H9 (cell line): ENCODE measurements at regions not wholly inside any gene's neighbourhood (a gene's known extent, or its start where the extent isn't known, plus 50 kb on each side); places are given as distances from the start of the nearest gene placed in this dataset.

Experiments used
- DNase-seq: peaks from one replicate; pipeline ENCODE4 v3.0.0-alpha.2; 2017
- H2AFZ ChIP-seq: one replicate; pipeline ENCODE4 v1.6.1; 2013; ENCODE audit warnings: mild to moderate bottlenecking, low read length, control low read depth, moderate library complexity
- H2AK5ac ChIP-seq: 2 replicates; pipeline ENCODE4 v1.6.1; 2013; ENCODE audit warnings: low read length, control low read depth, mixed read lengths; ENCODE audit not compliant: insufficient read length
- H2BK120ac ChIP-seq: one replicate; pipeline ENCODE4 v1.6.1; 2013; ENCODE audit warnings: low read depth, mild to moderate bottlenecking, low read length, control low read depth, inconsistent platforms; ENCODE audit not compliant: poor library complexity, severe bottlenecking
- H2BK12ac ChIP-seq: 2 replicates; pipeline ENCODE4 v1.6.1; 2013; ENCODE audit warnings: low read length, control low read depth, mixed read lengths, low read depth; ENCODE audit not compliant: insufficient read length
- H2BK15ac ChIP-seq: 2 replicates; pipeline ENCODE4 v1.6.1; 2013; ENCODE audit warnings: low read depth, low read length, control low read depth
- H2BK20ac ChIP-seq: one replicate; pipeline ENCODE4 v1.6.1; 2013; ENCODE audit warnings: low read depth, mild to moderate bottlenecking, low read length, control low read depth, inconsistent platforms; ENCODE audit not compliant: poor library complexity, severe bottlenecking
- H2BK5ac ChIP-seq: 2 replicates; pipeline ENCODE4 v1.6.1; 2013; ENCODE audit warnings: low read length, control low read depth, mixed read lengths; ENCODE audit not compliant: insufficient read length
- H3K14ac ChIP-seq: 2 replicates; pipeline ENCODE4 v1.6.1; 2013; ENCODE audit warnings: low read length, control low read depth; ENCODE audit not compliant: insufficient read depth
- H3K18ac ChIP-seq: 2 replicates; pipeline ENCODE4 v1.6.1; 2013; ENCODE audit warnings: low read depth, mild to moderate bottlenecking, mixed read lengths, low read length, control low read depth; ENCODE audit not compliant: insufficient read length
- H3K23ac ChIP-seq: 2 replicates; pipeline ENCODE4 v1.6.1; 2013; ENCODE audit warnings: low read length, control low read depth, mixed read lengths, low read depth; ENCODE audit not compliant: insufficient read length
- H3K23me2 ChIP-seq: 2 replicates; pipeline ENCODE4 v1.6.1; 2013; ENCODE audit warnings: low read depth, mild to moderate bottlenecking, mixed read lengths, low read length, control low read depth; ENCODE audit not compliant: insufficient read length, poor library complexity, severe bottlenecking
- H3K27ac ChIP-seq: 2 replicates; pipeline ENCODE4 v1.5.1; 2013; ENCODE audit warnings: low read length, control low read depth, mixed read lengths, low read depth; ENCODE audit not compliant: insufficient read length
- H3K27me3 ChIP-seq: 2 replicates; pipeline ENCODE4 v1.6.1; 2013; ENCODE audit warnings: low read length, control low read depth, inconsistent platforms; ENCODE audit not compliant: insufficient read depth
- H3K4ac ChIP-seq: 2 replicates; pipeline ENCODE4 v1.6.1; 2013; ENCODE audit warnings: low read depth, mild to moderate bottlenecking, control low read depth, inconsistent platforms, low read length, moderate library complexity
- H3K4me1 ChIP-seq: 2 replicates; pipeline ENCODE4 v1.6.1; 2013; ENCODE audit warnings: low read length, control low read depth, inconsistent platforms; ENCODE audit not compliant: insufficient read depth
- H3K4me2 ChIP-seq: 2 replicates; pipeline ENCODE4 v1.6.1; 2013; ENCODE audit warnings: low read length, control low read depth, mixed read lengths; ENCODE audit not compliant: insufficient read length, insufficient read depth
- H3K56ac ChIP-seq: 2 replicates; pipeline ENCODE4 v1.6.1; 2013; ENCODE audit warnings: low read depth, mild to moderate bottlenecking, mixed read lengths, low read length, control low read depth; ENCODE audit not compliant: insufficient read length
- H3K79me1 ChIP-seq: 2 replicates; pipeline ENCODE4 v1.6.1; 2013; ENCODE audit warnings: low read depth, mild to moderate bottlenecking, moderate library complexity, low read length, control low read depth, inconsistent platforms; ENCODE audit not compliant: insufficient read depth, poor library complexity, severe bottlenecking
- H3K79me2 ChIP-seq: 2 replicates; pipeline ENCODE4 v1.6.1; 2013; ENCODE audit warnings: low read length, control low read depth, inconsistent platforms; ENCODE audit not compliant: insufficient read depth
- H3K9ac ChIP-seq: 2 replicates; pipeline ENCODE4 v1.6.1; 2013; ENCODE audit warnings: low read length, control low read depth, mixed read lengths; ENCODE audit not compliant: insufficient read length; ENCODE audit errors: extremely low read depth
- H3K9me3 ChIP-seq: one replicate; pipeline ENCODE4 v1.6.1; 2013; ENCODE audit warnings: low read depth, low read length, inconsistent platforms; ENCODE audit not compliant: control insufficient read depth
- H3T11ph ChIP-seq: one replicate; pipeline ENCODE4 v1.6.1; 2013; ENCODE audit warnings: mild to moderate bottlenecking, low read length, control low read depth, inconsistent platforms
- H4K20me1 ChIP-seq: one replicate; pipeline ENCODE4 v1.6.1; 2013; ENCODE audit not compliant: control insufficient read depth, insufficient read length, insufficient read depth
- H4K5ac ChIP-seq: 2 replicates; pipeline ENCODE4 v1.6.1; 2013; ENCODE audit warnings: low read depth, mild to moderate bottlenecking, mixed read lengths, low read length, control low read depth; ENCODE audit not compliant: insufficient read length
- H4K8ac ChIP-seq: replicated peaks from 2 replicates; pipeline ENCODE4 v1.6.1; 2013; ENCODE audit warnings: low read length, control low read depth, mixed read lengths, low read depth; ENCODE audit not compliant: insufficient read length
- H4K91ac ChIP-seq: 2 replicates; pipeline ENCODE4 v1.6.1; 2013; ENCODE audit warnings: low read depth, mild to moderate bottlenecking, moderate library complexity, mixed read lengths, low read length, control low read depth; ENCODE audit not compliant: insufficient read length
- H3K27ac Mint-ChIP-seq, 3 experiments: 2 replicates in 2 of 3; 3 replicates in 1 of 3; pipeline ENCODE4 v1.8.0; 2020 to 2021; ENCODE audit warnings: mixed read lengths in 3 of 3, mild to moderate bottlenecking in 1 of 3, moderate library complexity in 1 of 3
- H3K27me3 Mint-ChIP-seq: 2 replicates; pipeline ENCODE4 v1.8.0; 2021; ENCODE audit warnings: low read depth, mild to moderate bottlenecking, moderate library complexity, mixed read lengths
- H3K36me3 Mint-ChIP-seq, 3 experiments: 2 replicates in 2 of 3; 3 replicates in 1 of 3; pipeline ENCODE4 v1.8.0; 2020 to 2021; ENCODE audit warnings: low read depth in 3 of 3, mixed read lengths in 3 of 3; ENCODE audit not compliant: insufficient read depth in 1 of 3
- H3K4me1 Mint-ChIP-seq, 2 experiments: 2 replicates each; pipeline ENCODE4 v1.8.0; 2020; ENCODE audit warnings: mixed read lengths in 2 of 2
- H3K4me3 Mint-ChIP-seq, 2 experiments: 2 replicates in 1 of 2; 3 replicates in 1 of 2; pipeline ENCODE4 v1.8.0; 2020 to 2021; ENCODE audit warnings: mild to moderate bottlenecking in 2 of 2, mixed read lengths in 2 of 2, moderate library complexity in 1 of 2
- H3K9me3 Mint-ChIP-seq, 2 experiments: 2 replicates in 1 of 2; 3 replicates in 1 of 2; pipeline ENCODE4 v1.8.0; 2020; ENCODE audit warnings: mild to moderate bottlenecking in 2 of 2, mixed read lengths in 2 of 2, moderate library complexity in 1 of 2
- WGBS: extraction: QIAGEN DNeasy Blood & Tissue Kit; methylation state at CpG from one replicate; pipeline ENCODE4 v1.1.7; 2013; ENCODE audit warnings: missing lambda C conversion rate, low lambda C conversion rate, mixed read lengths; ENCODE audit not compliant: insufficient read length; ENCODE audit errors: extremely low coverage; 5-methylcytosine and 5-hydroxymethylcytosine counted together
- TF ChIP-seq, protein P1 (sequence below): fragments of 200-600 bp; sonication (generic); conservative IDR thresholded peaks from 3 replicates; pipeline ENCODE4 v1.8.0; 2021; ENCODE audit warnings: antibody characterized with exemption, mild to moderate bottlenecking

DNA sequence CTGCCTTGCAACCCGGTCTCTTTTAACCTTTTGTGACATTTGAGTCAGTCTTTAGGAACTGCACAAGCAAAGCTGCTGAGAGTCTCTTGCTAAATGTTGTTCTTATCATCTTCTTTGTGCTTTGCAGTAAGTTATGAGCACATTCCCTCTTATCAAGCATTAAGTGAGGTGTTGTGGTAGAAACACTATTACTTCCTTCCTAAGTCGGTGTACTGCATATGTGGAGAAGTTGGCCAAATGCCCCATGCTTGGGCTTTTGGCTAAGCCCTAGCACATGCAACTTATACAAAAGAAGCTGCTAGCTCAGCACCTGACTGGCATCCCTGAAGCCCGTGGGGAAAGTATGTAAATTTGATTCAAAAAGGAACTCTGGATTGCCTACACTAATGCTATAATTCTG is 136.5 kb upstream of the RBMS3 start:
- no CpG with 5 or more reads among the region's 3 CpGs for WGBS
- no peak overlapping the region for H3K9ac ChIP-seq
- no peak overlapping the region for H2BK5ac ChIP-seq
- Mint-ChIP-seq H3K4me1 (peaks cover 9 to 16% of the 10 kb centered on the region in 2 experiments), H3K27me3 (peaks cover 1% of the 10 kb centered on the region; the same call in 1 of the 2 replicates), H3K4me3 (no peak overlapping the region), H3K9me3 (no peaks in the 10 kb centered on the region), H3K36me3 (no peaks in the 10 kb centered on the region), H3K27ac (0 out of 7 replicates have a peak overlapping the region, but pooled peaks of 1 of the 3 experiments have one; percentile 3)
- no peak overlapping the region for H3K14ac ChIP-seq
- peak overlapping the region; percentile 22 for H2AFZ ChIP-seq
- H2BK15ac ChIP-seq = no peak overlapping the region
- H4K20me1 ChIP-seq = no peaks in the 10 kb centered on the region
- no peak overlapping the region for H2AK5ac ChIP-seq
- no peaks in the 10 kb centered on the region for H3K79me2 ChIP-seq
- no peaks in the 10 kb centered on the region for H3K79me1 ChIP-seq
- H4K91ac ChIP-seq = no peak overlapping the region
- H3K9me3 ChIP-seq = no peaks in the 10 kb centered on the region
- H2BK20ac ChIP-seq = no peak overlapping the region
- H4K8ac ChIP-seq = no peak overlapping the region
- no peak overlapping the region for H3K4me2 ChIP-seq
- H3K4me1 ChIP-seq = no peaks in the 10 kb centered on the region
- no peak for DNase-seq
- no peak overlapping the region for H3K56ac ChIP-seq
- H3K18ac ChIP-seq = no peak overlapping the region
- no peaks in the 10 kb centered on the region for H3K23me2 ChIP-seq
- H3T11ph ChIP-seq = no peak overlapping the region
- H3K27ac ChIP-seq = no peak overlapping the region
- H2BK12ac ChIP-seq = no peak overlapping the region
- H2BK120ac ChIP-seq = no peak overlapping the region
- no peak overlapping the region for H4K5ac ChIP-seq
- H3K27me3 ChIP-seq = no peaks in the 10 kb centered on the region
- TF ChIP-seq, protein P1, sequence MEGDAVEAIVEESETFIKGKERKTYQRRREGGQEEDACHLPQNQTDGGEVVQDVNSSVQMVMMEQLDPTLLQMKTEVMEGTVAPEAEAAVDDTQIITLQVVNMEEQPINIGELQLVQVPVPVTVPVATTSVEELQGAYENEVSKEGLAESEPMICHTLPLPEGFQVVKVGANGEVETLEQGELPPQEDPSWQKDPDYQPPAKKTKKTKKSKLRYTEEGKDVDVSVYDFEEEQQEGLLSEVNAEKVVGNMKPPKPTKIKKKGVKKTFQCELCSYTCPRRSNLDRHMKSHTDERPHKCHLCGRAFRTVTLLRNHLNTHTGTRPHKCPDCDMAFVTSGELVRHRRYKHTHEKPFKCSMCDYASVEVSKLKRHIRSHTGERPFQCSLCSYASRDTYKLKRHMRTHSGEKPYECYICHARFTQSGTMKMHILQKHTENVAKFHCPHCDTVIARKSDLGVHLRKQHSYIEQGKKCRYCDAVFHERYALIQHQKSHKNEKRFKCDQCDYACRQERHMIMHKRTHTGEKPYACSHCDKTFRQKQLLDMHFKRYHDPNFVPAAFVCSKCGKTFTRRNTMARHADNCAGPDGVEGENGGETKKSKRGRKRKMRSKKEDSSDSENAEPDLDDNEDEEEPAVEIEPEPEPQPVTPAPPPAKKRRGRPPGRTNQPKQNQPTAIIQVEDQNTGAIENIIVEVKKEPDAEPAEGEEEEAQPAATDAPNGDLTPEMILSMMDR = no peak
- H3K23ac ChIP-seq = no peak overlapping the region
- H3K4ac ChIP-seq = no peak overlapping the region; the same call in 1 of the 2 replicates
